ENCODE measurements at regions not wholly inside any gene's neighbourhood (a gene's known extent, or its start where the extent isn't known, plus 50 kb on each side); places are given as distances from the start of the nearest gene placed in this dataset.
"Not testable (repeated sequence)": the region's sequence is repeated elsewhere in the genome, so short reads cannot be mapped to it uniquely, and the experiment has no call there.

DNA sequence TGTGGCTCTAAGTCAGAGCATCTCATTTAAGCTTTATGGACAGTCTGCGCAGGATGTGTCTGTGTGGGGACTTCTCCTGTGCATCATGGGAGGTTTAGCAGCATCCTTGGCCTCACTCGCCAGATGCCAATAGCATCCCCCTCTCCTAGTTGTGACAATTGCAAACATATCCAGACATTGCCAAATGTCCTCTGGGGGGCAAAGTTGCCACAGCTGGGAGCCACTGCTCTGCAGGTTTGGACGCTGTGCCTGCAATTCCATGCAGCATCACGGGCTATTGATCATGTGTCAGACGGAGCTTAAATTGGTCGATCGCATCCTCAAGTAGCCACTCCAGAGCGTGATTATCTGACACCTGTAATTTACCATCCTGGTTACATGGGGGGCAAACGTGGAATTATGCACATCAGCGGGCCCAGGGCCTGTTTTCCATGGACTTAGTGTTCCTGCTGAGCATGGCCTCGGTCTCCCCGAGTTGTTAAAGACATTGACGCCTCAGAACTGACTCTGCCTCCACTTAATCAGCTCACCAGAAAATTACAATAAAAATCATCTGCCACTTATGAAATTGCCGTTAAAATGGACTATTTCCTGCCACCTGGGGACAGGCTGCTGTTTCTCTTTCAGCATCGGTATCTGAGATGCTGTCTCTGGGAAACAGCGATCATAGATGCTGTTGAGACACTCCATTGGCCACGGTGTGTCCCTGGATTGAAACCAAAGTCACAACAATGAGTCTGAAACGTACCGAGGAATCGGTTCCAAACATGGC lies 191.9 kb upstream of the SULF2 start:
- not testable (repeated sequence) for H3K27me3 ChIP-seq (ENCODE audit: insufficient read depth, low read depth, severe bottlenecking); H3K27ac ChIP-seq; DNase-seq; H3K36me3 ChIP-seq; H3K9me3 ChIP-seq (ENCODE audit: severe bottlenecking); H3K4me3 ChIP-seq (ENCODE audit: low read depth, low read length)

DNA sequence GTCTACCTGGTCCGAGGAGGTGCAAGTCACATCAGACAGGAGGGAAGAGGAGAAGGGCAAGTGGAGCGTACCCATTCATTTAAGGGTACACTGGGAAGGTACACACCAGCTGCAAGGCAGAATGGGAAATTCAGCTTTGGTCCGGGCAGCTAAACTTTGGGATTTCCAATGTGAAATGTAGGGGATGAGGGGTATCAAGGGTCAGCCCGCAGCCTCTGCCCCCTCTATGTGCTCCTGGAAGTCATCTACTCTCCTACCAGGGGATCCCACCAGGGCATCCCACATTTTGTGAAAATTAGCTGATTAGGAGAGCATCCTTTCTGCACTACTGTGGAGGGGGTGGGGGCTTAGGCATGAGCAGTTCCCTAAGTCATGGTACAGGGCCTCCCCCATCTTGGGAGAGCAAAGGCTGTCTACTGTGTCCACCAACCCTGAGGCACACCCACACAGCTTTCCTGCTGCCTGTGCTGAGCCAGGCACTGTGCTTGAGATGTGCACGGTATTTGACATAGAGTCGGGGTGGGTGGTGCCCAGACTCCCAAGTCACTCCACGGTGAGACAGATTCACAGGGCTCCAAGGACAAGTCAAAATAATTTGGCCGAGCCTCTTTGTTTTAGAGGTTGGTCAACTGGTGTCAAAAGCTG lies 189.1 kb upstream of the SULF2 start:
- no peak for DNase-seq
- Histone ChIP-seq H3K36me3 (no peaks in the 10 kb centered on the region), H3K4me3 (ENCODE audit: low read depth, low read length) (no peak overlapping the region), H3K27me3 (ENCODE audit: insufficient read depth, low read depth, severe bottlenecking) (no peaks in the 10 kb centered on the region), H3K9me3 (ENCODE audit: severe bottlenecking) (no peaks in the 10 kb centered on the region), H3K27ac (no peak overlapping the region)
- TF ChIP-seq, protein P1, sequence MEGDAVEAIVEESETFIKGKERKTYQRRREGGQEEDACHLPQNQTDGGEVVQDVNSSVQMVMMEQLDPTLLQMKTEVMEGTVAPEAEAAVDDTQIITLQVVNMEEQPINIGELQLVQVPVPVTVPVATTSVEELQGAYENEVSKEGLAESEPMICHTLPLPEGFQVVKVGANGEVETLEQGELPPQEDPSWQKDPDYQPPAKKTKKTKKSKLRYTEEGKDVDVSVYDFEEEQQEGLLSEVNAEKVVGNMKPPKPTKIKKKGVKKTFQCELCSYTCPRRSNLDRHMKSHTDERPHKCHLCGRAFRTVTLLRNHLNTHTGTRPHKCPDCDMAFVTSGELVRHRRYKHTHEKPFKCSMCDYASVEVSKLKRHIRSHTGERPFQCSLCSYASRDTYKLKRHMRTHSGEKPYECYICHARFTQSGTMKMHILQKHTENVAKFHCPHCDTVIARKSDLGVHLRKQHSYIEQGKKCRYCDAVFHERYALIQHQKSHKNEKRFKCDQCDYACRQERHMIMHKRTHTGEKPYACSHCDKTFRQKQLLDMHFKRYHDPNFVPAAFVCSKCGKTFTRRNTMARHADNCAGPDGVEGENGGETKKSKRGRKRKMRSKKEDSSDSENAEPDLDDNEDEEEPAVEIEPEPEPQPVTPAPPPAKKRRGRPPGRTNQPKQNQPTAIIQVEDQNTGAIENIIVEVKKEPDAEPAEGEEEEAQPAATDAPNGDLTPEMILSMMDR (IDR thresholded peaks at IDR 0.05; ENCODE audit: low read depth, low read length) = no peak

DNA sequence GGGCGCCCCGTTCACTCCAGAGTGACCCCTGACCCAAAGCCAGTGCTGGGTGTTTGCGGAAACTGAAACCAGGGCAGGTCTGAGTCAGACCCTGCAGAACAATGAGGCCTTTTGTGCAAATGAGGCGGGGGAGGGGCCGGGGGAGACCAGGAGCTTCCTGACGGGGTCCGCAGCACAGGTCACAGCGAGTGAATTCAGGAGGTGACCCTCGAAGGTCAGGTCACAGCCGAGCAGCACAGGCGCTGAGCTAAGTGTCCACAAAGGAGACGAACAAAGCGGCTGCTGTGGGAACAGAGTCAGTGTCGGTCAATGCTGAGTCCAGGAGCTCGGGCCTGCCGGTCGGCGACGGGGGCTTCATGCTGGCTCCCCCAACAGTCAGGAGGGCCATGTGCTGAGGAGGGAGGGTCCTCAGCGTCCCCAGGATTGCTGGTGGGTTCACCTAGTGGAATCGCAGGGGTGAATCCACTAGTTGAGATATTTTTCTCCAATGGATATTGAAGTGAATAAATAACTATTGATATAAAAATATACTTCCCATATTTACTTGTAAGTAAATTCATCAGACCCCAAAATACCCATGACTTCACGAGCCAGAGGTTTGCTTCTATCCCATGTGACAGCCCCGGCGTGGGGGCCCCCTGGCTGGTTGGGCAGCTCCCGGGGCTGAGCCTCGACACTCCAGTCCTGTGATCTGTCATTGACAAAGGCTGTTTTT lies 188.4 kb upstream of the SULF2 start:
- TF ChIP-seq, protein P1 (IDR thresholded peaks at IDR 0.05; ENCODE audit: low read depth, low read length) = no peak
- no peaks in the 10 kb centered on the region for H3K27me3 ChIP-seq (ENCODE audit: insufficient read depth, low read depth, severe bottlenecking)
- DNase-seq = no peak
- no peaks in the 10 kb centered on the region for H3K36me3 ChIP-seq
- no peak overlapping the region for H3K4me3 ChIP-seq (ENCODE audit: low read depth, low read length)
- no peak overlapping the region for H3K27ac ChIP-seq
- H3K9me3 ChIP-seq (ENCODE audit: severe bottlenecking) = no peaks in the 10 kb centered on the region

DNA sequence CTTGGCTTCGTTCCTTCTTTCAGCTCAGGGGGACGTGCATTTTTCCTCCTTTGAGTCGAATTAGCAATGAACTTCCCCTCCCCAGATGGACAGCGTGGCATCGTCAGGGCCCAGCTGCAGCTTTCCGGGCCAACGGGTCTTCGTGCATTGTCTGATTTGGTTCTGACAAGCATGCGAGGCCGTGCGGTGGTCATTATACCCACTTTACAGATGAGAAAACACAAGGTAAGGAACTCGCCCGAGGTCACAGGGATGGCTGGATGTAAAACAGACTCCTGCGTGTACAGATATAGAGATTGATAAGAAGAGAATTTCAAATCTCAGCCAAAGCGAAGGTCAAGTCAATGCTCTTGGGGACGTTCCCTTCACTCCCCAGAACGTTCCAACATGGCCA lies 187.6 kb upstream of the SULF2 start:
- Histone ChIP-seq H3K27ac (no peak overlapping the region), H3K4me3 (ENCODE audit: low read depth, low read length) (no peak overlapping the region), H3K27me3 (ENCODE audit: insufficient read depth, low read depth, severe bottlenecking) (no peaks in the 10 kb centered on the region), H3K9me3 (ENCODE audit: severe bottlenecking) (no peaks in the 10 kb centered on the region), H3K36me3 (no peaks in the 10 kb centered on the region)
- TF ChIP-seq, protein P1 (IDR thresholded peaks at IDR 0.05; ENCODE audit: low read depth, low read length) = no peak
- DNase-seq = no peak

DNA sequence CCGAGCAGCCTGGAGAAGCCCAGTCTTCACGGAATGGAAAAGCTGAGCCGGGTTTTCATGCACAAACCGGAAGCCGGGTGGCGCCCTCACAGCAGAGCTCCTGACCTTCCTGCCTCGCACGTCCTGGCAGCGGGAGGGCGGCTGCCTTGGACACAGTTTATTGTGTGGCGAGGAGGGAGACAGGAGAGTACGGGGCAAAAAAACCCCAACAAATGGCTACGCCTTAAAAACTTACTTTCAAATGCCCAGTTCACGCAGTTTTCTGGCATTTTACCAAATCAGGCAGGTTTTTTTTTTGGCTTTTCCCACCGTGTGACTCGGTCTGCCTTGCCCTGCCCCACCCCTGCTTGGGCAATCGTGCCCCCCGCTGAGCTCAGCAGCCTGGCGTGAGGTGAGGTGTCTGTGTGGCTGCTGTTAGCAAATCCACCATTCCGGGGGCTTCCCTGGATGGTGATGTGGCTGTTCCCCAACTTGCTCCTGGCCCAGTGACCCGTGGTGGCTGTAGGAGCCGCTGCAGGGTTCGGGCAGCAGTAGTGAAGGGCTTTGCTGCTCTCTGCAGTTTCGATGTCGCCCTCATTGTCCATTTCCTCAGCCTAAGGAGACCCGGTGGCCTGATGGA lies 187.1 kb upstream of the SULF2 start:
- TF ChIP-seq, protein P1 (IDR thresholded peaks at IDR 0.05; ENCODE audit: low read depth, low read length) = peak; percentile 57
- H3K4me3 ChIP-seq (ENCODE audit: low read depth, low read length); H3K27ac ChIP-seq; H3K9me3 ChIP-seq (ENCODE audit: severe bottlenecking); H3K27me3 ChIP-seq (ENCODE audit: insufficient read depth, low read depth, severe bottlenecking); H3K36me3 ChIP-seq: not testable (repeated sequence)
- DNase-seq = peak; percentile 50

All from WERI-Rb-1 (cell line).